Thyroid gland (tissue), 4 donors: ENCODE measurements at regions not wholly inside any gene's neighbourhood (a gene's known extent, or its start where the extent isn't known, plus 50 kb on each side); places are given as distances from the start of the nearest gene placed in this dataset.

ENCODE experiments used
- DNase-seq, 2 donors: peaks; one replicate each; pipeline ENCODE4 v3.0.0-alpha.2; 2019
- H3K27ac ChIP-seq, 3 donors: fragments of 200-600 bp; sonication (generic); 1 replicate in 2 of 3; 2 replicates in 1 of 3; pipeline ENCODE4 v1.5.1; 2016 to 2019; ENCODE audit warnings: mild to moderate bottlenecking in 1 of 3, moderate library complexity in 1 of 3
- H3K27me3 ChIP-seq: fragments of 200-600 bp; sonication (generic); one replicate; pipeline ENCODE4 v1.5.1; 2019
- H3K36me3 ChIP-seq, 2 donors: fragments of 200-600 bp; sonication (generic); one replicate each; pipeline ENCODE4 v1.5.1; 2016 to 2019
- H3K4me1 ChIP-seq, 2 donors: fragments of 200-600 bp; sonication (generic); one replicate each; pipeline ENCODE4 v1.5.1; 2017 to 2019
- H3K4me3 ChIP-seq, 3 donors: fragments of 200-600 bp; sonication (generic); replicated peaks in 1 of 3; 1 replicate in 2 of 3; 2 replicates in 1 of 3; pipeline ENCODE4 v1.5.1; 2016; ENCODE audit warnings: mild to moderate bottlenecking in 1 of 3
- H3K9me3 ChIP-seq: fragments of 200-600 bp; sonication (generic); one replicate; pipeline ENCODE4 v1.5.1; 2017
- CTCF ChIP-seq, 6 experiments: fragments of 200-600 bp in 3 of 6; fragments of 450-650 bp in 3 of 6; sonication (generic) in 3 of 6; IDR thresholded peaks; one replicate each; pipeline ENCODE4 v1.5.1; 2016 to 2019; ENCODE audit warnings: antibody characterized with exemption in 6 of 6, mild to moderate bottlenecking in 2 of 6, inconsistent platforms in 1 of 6, moderate library complexity in 1 of 6
- POLR2A ChIP-seq, 2 donors: fragments of 450-650 bp; IDR thresholded peaks; one replicate each; pipeline ENCODE4 v1.6.1; 2017; ENCODE audit warnings: antibody characterized with exemption in 2 of 2, mild to moderate bottlenecking in 2 of 2, moderate library complexity in 1 of 2
- WGBS, 2 donors: methylation state at CpG; one replicate each; pipeline ENCODE4 v1.1.5; 2017; 5-methylcytosine and 5-hydroxymethylcytosine counted together
- intact Hi-C: fragments of 100-400 bp; cut with DNase I; formaldehyde crosslinking; loops from one replicate; pipeline ENCODE4 v1.15.1; 2023

- Histone ChIP-seq H3K27me3 (no peaks in the 10 kb centered on the region), H3K27ac (no peak overlapping the region), H3K36me3 (no peaks in the 10 kb centered on the region), H3K4me1 (no peaks in the 10 kb centered on the region), H3K9me3 (no peaks in the 10 kb centered on the region), H3K4me3 (no peak overlapping the region)
- intact Hi-C loops: loop anchor here (5.0 kb wide), 1 partner anchor 1114 kb away; no protein-coding TSS in a partner anchor
- WGBS, 2 donors: 13 to 18% methylated on average over 8 of the region's 8 CpGs
- peak; percentile 10 to 13 for DNase-seq
- no peak for TF ChIP-seq POLR2A (IDR thresholded peaks at IDR 0.05)
- TF ChIP-seq CTCF (IDR thresholded peaks at IDR 0.05): peak in 5 of 6 experiments; percentile 29 to 70 (median 66)
Observed at GRCh38 chr14:62162998-62163589, 400.9 kb downstream of the SNAPC1 start.

- Histone ChIP-seq H3K27me3 (no peaks in the 10 kb centered on the region), H3K4me1 (no peaks in the 10 kb centered on the region), H3K27ac (no peak overlapping the region), H3K36me3 (no peaks in the 10 kb centered on the region), H3K4me3 (no peak overlapping the region), H3K9me3 (no peaks in the 10 kb centered on the region)
- WGBS, 2 donors: 60 to 63% methylated on average over 3 of the region's 3 CpGs
- no peak for DNase-seq
- intact Hi-C loops: no loop called here
- TF ChIP-seq CTCF (IDR thresholded peaks at IDR 0.05) (no peak), POLR2A (IDR thresholded peaks at IDR 0.05) (no peak)
Observed at GRCh38 chr14:62168564-62169155, 406.4 kb downstream of the SNAPC1 start.

GRCh38 chr14:62179367-62180018, 417.3 kb downstream of the SNAPC1 start:
- TF ChIP-seq POLR2A (IDR thresholded peaks at IDR 0.05): no peak
- peak in 4 of 6 experiments; percentile 25 to 66 (median 52) for TF ChIP-seq CTCF (IDR thresholded peaks at IDR 0.05)
- intact Hi-C loops: no loop called here
- Histone ChIP-seq H3K27me3 (no peaks in the 10 kb centered on the region), H3K36me3 (no peaks in the 10 kb centered on the region), H3K4me1 (no peaks in the 10 kb centered on the region), H3K9me3 (no peaks in the 10 kb centered on the region), H3K4me3 (no peak overlapping the region), H3K27ac (no peak overlapping the region)
- DNase-seq: peak; percentile 52 to 68
- 39 to 62% methylated on average over 5 of the region's 5 CpGs for WGBS, 2 donors

GRCh38 chr14:62181591-62181990, 419.4 kb downstream of the SNAPC1 start:
- no peaks in the 10 kb centered on the region for H3K9me3 ChIP-seq
- H3K27me3 ChIP-seq: no peaks in the 10 kb centered on the region
- TF ChIP-seq CTCF (IDR thresholded peaks at IDR 0.05) (no peak), POLR2A (IDR thresholded peaks at IDR 0.05) (no peak)
- no peak for DNase-seq
- H3K36me3 ChIP-seq: no peaks in the 10 kb centered on the region
- 89 to 93% methylated on average over 3 of the region's 3 CpGs for WGBS, 2 donors
- intact Hi-C loops: no loop called here
- no peak overlapping the region for H3K4me3 ChIP-seq
- H3K27ac ChIP-seq: no peak overlapping the region
- H3K4me1 ChIP-seq: no peaks in the 10 kb centered on the region

- Histone ChIP-seq H3K27ac (no peak overlapping the region), H3K4me3 (no peak overlapping the region), H3K4me1 (no peaks in the 10 kb centered on the region), H3K27me3 (no peaks in the 10 kb centered on the region), H3K9me3 (no peaks in the 10 kb centered on the region), H3K36me3 (no peaks in the 10 kb centered on the region)
- intact Hi-C loops: no loop called here
- TF ChIP-seq CTCF (IDR thresholded peaks at IDR 0.05): no peak
- no peak for TF ChIP-seq POLR2A (IDR thresholded peaks at IDR 0.05)
- no peak for DNase-seq
- 58 to 76% methylated on average over 1 of the region's 1 CpG for WGBS, 2 donors
Observed at GRCh38 chr14:62185078-62185477, 422.9 kb downstream of the SNAPC1 start.
